OCI-LY3 (cell line): ENCODE measurements at regions not wholly inside any gene's neighbourhood (a gene's known extent, or its start where the extent isn't known, plus 50 kb on each side); places are given as distances from the start of the nearest gene placed in this dataset.
"Not testable (repeated sequence)": the region's sequence is repeated elsewhere in the genome, so short reads cannot be mapped to it uniquely, and the experiment has no call there.

ENCODE experiments used
- H2AFZ ChIP-seq: fragments of 200-600, 300-600 bp; shearing (Covaris generic); 2 replicates; pipeline ENCODE4 v1.6.0; 2014; ENCODE audit warnings: antibody characterized with exemption, low read depth, low read length
- H3K27ac ChIP-seq: fragments of 200-600, 300-600 bp; sonication (generic); 2 replicates; pipeline ENCODE4 v1.5.1; 2014; ENCODE audit warnings: mild to moderate bottlenecking, low read length, moderate library complexity, mixed read lengths
- H3K27me3 ChIP-seq: fragments of 200-600, 300-600 bp; sonication (generic); 2 replicates; pipeline ENCODE4 v1.6.1; 2014; ENCODE audit warnings: low read depth, low read length, mixed read lengths
- H3K36me3 ChIP-seq: fragments of 200-600, 300-600 bp; sonication (generic); replicated peaks from 2 replicates; pipeline ENCODE3; 2014; ENCODE audit warnings: low read depth, low read length, mixed read lengths
- H3K4me1 ChIP-seq: fragments of 300-600, 200-600 bp; sonication (generic); 2 replicates; pipeline ENCODE4 v1.6.1; 2014; ENCODE audit warnings: low read length, mixed read lengths
- H3K4me2 ChIP-seq: fragments of 200-600, 300-600 bp; sonication (generic); 2 replicates; pipeline ENCODE4 v1.6.1; 2014; ENCODE audit warnings: low read length, mixed read lengths
- H3K4me3 ChIP-seq: fragments of 300-600, 200-600 bp; sonication (generic); 2 replicates; pipeline ENCODE4 v1.5.1; 2014; ENCODE audit warnings: antibody characterized with exemption, mild to moderate bottlenecking, low read length, moderate library complexity
- H3K79me2 ChIP-seq: fragments of 300-600, 200-600 bp; shearing (Covaris generic); 2 replicates; pipeline ENCODE4 v1.6.1; 2014; ENCODE audit warnings: mild to moderate bottlenecking, low read length, mixed read lengths
- H3K9ac ChIP-seq: fragments of 300-600, 200-600 bp; shearing (Covaris generic); 2 replicates; pipeline ENCODE4 v1.6.0; 2014; ENCODE audit warnings: mild to moderate bottlenecking, low read length, moderate library complexity
- H3K9me3 ChIP-seq: fragments of 200-600, 300-600 bp; shearing (Covaris generic); 2 replicates; pipeline ENCODE4 v1.6.1; 2014; ENCODE audit warnings: low read length, mixed read lengths; ENCODE audit not compliant: insufficient read depth
- H4K20me1 ChIP-seq: fragments of 200-600, 300-600 bp; sonication (generic); 2 replicates; pipeline ENCODE4 v1.6.1; 2016; ENCODE audit warnings: low read length, mixed read lengths; ENCODE audit not compliant: insufficient read depth
- CTCF ChIP-seq: fragments of 200-600, 300-600 bp; sonication (generic); IDR thresholded peaks from 2 replicates; pipeline ENCODE4 v1.5.1; 2014; ENCODE audit warnings: antibody characterized with exemption, low read length, low read depth
- EZH2phosphoT487 ChIP-seq: fragments of 200-600 bp; shearing (Covaris generic); IDR thresholded peaks from 2 replicates; pipeline ENCODE4 v1.6.1; 2018; ENCODE audit warnings: antibody characterized with exemption, mixed run types, low read depth

- H3K36me3 ChIP-seq, result no peaks in the 10 kb centered on the region
- H3K79me2 ChIP-seq, result no peaks in the 10 kb centered on the region
- H3K9ac ChIP-seq, result no peak overlapping the region
- no peak overlapping the region for H2AFZ ChIP-seq
- no peaks in the 10 kb centered on the region for H3K4me1 ChIP-seq
- H3K4me2 ChIP-seq, result no peak overlapping the region
- no peak overlapping the region for H3K4me3 ChIP-seq
- no peaks in the 10 kb centered on the region for H3K9me3 ChIP-seq
- H3K27me3 ChIP-seq, result no peaks in the 10 kb centered on the region
- no peaks in the 10 kb centered on the region for H4K20me1 ChIP-seq
- H3K27ac ChIP-seq, result no peak overlapping the region
- TF ChIP-seq EZH2phosphoT487 (no peak), CTCF (no peak)
These were observed 292.1 kb downstream of the RDH14 start for GRCh38 chr2:18268400-18268799.

- Histone ChIP-seq H3K27ac (no peak overlapping the region), H3K9ac (no peak overlapping the region), H3K4me2 (no peak overlapping the region), H3K79me2 (no peaks in the 10 kb centered on the region), H4K20me1 (no peaks in the 10 kb centered on the region), H3K36me3 (no peaks in the 10 kb centered on the region), H3K4me3 (no peak overlapping the region), H3K27me3 (no peaks in the 10 kb centered on the region), H3K4me1 (no peaks in the 10 kb centered on the region), H3K9me3 (no peaks in the 10 kb centered on the region), H2AFZ (no peak overlapping the region)
- TF ChIP-seq CTCF (no peak), EZH2phosphoT487 (no peak)
These were observed 293.0 kb downstream of the RDH14 start for GRCh38 chr2:18267501-18267900.

- not testable (repeated sequence) for H3K79me2 ChIP-seq, H3K36me3 ChIP-seq, H4K20me1 ChIP-seq, H2AFZ ChIP-seq, H3K27me3 ChIP-seq, H3K4me1 ChIP-seq, H3K27ac ChIP-seq, H3K9ac ChIP-seq, H3K4me3 ChIP-seq, H3K9me3 ChIP-seq, H3K4me2 ChIP-seq
These were observed 293.8 kb downstream of the RDH14 start for GRCh38 chr2:18266699-18267098.

GRCh38 chr2:18265614-18266586 is 294.6 kb downstream of the RDH14 start:
- no peaks in the 10 kb centered on the region for H3K79me2 ChIP-seq
- H4K20me1 ChIP-seq, result no peaks in the 10 kb centered on the region
- no peak overlapping the region for H2AFZ ChIP-seq
- no peaks in the 10 kb centered on the region for H3K36me3 ChIP-seq
- H3K4me3 ChIP-seq, result no peak overlapping the region
- no peak overlapping the region for H3K4me2 ChIP-seq
- no peaks in the 10 kb centered on the region for H3K9me3 ChIP-seq
- no peak overlapping the region for H3K27ac ChIP-seq
- no peak overlapping the region for H3K9ac ChIP-seq
- TF ChIP-seq CTCF, result no peak
- no peak for TF ChIP-seq EZH2phosphoT487
- no peaks in the 10 kb centered on the region for H3K4me1 ChIP-seq
- no peaks in the 10 kb centered on the region for H3K27me3 ChIP-seq
